HG03558 (cell line): ENCODE measurements at regions not wholly inside any gene's neighbourhood (a gene's known extent, or its start where the extent isn't known, plus 50 kb on each side); places are given as distances from the start of the nearest gene placed in this dataset.
"Not testable (repeated sequence)": the region's sequence is repeated elsewhere in the genome, so short reads cannot be mapped to it uniquely, and the experiment has no call there.

Experiments
- ATAC-seq: cut with Tn5 transposase; IDR thresholded peaks from one replicate; pipeline ENCODE4 v1.9.1; 2021; ENCODE audit warnings: moderate number of reproducible peaks; ENCODE audit not compliant: unreplicated experiment; ENCODE audit errors: extremely low read depth

DNA sequence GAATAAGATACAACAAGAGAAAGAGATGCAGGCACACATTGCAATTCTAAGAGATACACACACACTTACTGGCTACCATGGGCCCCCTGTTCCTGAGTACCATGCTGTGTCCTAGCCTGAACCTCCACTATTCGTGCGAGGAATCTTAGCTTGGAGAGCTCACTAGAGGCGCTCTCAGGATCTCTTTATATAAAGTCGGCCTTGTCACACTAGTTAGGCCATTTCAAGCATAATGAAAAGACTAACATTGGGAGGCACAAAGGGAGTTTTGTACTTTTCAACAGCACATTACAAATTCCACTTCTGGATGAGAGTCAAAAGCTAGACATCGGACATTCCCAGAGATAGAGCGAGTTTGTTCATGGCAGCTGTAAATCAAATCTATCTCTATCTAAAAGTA lies 365.2 kb downstream of the DSEL start:
- ATAC-seq: no peak

DNA sequence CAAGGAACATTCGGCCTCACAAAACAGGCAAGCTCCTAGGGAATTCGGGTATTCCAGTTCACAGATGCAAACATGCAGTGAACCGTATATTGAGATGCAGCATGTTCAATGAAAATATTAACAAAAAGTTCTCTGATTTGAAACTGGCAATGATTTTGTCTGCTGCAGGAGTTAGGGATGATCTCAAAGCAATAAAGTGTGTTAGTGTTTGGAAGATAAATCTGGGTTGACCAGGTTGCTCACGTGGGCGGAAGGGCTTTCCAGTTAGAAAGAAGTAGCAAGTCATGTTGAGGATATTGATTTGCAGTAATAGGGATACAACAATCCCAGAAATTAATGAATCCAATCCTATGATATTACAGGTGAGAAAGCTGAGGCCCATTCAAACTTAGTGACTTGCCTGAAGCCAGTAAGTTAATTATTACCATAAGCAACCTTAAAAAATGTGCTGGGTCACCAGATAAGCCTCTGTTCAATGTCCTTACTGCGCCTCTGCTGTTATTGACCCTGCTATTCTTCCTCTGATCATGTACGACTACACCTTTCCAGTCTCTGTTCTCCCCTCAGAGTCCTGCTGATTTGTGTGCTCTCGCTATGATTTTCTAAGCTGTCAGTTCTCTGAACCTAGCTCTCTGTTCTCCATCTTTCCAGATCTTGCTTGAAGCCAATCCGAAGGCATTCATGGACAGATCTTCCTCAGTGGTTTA lies 370.8 kb downstream of the DSEL start:
- ATAC-seq: no peak

DNA sequence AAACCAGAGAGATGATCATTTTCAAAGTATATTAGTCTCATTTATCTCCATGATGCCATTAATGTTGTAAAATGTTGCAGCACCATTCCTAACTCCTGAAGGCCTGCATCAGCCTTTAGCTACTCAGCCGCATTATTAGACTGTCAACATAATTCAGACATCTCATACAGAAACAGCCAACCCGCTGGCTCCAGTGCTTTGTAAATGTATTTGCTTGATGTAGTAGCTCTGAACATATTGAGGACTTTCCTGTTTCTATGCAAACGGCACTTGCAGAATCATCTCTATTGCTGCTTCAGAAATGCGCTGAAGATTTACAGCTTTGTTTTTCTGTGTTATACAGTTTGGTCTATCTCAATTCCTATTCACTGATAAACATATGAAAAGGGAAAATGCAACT lies 372.2 kb downstream of the DSEL start:
- ATAC-seq: no peak

DNA sequence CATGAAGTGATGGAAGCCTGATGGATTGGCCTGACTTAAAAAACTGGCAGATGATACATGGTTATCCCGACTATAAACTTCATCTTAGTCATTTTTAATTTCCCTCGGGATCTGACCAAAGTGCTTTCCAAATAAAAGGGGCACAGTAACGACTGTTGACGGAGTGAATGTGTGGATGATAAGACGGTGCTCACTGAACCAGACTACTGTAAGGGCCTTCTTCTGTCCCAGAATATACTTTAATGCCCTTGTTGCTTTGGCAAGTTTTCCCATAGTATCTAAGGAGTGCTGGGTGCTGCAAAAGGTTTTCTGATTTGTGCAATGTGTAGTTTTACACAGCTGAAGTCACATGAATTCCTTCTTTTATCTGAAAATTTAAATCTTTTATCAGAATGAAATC lies 373.5 kb downstream of the DSEL start:
- ATAC-seq: no peak

DNA sequence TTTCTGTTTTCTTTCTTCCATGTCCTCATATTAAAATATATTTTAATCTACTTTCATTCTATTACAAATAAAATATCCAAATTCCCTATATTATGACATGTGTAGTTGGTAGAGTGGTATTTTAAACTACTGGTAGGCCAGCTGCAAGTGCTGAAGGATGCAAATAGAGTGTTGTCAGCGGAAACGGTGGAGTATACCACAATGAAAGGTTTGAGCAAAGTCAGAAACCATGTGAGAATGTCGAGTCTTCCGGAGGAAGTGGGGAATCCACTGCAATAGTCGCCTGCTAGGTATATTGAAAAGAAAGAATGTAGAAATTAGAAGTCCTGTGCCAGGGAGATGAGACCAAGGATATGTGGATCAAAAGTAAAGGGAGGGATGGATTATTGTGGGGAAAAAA lies 373.9 kb downstream of the DSEL start:
- ATAC-seq: no peak

DNA sequence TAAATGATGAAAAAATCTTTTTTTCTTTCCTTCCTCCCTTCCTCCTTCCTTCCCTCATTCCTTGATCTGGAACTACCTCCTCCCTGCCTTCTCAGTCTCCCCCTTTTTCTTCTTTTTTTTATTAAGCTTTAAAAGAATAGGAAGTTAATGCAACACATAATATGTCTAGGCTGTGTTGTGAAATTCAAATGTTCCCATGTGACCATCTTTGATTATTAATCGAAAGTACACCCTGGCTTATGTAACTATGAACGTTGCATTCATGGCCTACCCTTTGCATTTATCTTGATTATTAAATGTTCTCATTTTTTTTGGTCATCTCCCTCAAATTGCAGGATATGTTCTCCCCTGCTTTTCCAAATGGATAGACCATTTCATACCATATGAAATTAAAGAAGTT lies 376.0 kb downstream of the DSEL start:
- ATAC-seq: no peak

DNA sequence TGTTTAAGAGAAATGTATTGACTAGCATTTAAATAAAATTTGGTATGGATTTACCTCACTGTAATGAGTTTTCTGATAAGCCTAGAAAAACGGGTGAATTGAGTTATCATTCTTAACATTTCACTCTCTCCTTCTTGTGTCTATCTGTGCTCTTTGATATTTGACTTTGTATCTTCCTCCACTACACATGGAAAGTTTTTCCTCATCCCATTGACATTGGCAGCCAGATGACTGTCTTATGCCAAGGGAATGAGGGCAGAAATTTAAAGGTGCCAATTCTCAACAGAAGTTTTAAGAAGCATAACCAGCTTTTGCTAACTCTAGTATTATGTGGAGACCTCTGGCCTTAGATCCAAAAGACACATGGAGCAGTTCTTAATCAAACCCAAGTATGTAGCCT lies 376.6 kb downstream of the DSEL start:
- no peak for ATAC-seq

DNA sequence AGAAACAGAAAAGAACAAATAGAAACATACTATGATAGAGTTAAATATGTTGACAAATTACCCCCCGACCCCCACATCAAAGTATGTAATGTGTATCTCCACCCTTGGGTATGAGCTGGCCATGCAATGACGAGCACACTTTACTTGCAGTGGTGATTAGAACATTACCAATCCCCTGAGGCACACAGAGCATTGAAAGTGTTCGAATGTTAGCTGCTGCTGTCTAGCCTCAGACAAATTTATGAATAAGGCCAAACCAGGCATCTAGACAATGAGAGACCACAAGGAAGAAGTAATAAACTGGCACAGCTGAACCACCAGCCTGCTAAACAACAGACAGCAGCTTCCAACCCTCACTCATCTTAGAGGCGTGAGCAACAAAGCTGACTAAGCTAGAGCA lies 380.5 kb downstream of the DSEL start:
- ATAC-seq: no peak

DNA sequence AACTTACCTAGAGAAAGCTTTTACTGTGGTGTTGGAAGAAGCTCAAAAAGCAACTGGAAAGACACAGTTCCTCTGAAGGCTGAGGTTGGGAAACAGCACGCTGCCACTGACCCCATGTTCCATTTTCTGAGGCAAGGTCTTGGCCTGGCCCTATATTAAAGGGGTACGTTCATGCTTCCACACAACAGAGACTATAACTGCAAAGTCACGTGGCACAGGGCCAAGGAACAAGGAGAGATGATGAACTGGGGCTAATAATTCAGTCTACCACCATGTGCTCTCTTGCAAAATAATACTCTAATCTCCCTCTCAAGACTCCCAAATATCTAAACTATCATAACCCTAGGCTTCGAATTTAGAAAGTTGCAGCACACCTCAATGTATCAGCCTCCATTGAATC lies 381.6 kb downstream of the DSEL start:
- no peak for ATAC-seq

DNA sequence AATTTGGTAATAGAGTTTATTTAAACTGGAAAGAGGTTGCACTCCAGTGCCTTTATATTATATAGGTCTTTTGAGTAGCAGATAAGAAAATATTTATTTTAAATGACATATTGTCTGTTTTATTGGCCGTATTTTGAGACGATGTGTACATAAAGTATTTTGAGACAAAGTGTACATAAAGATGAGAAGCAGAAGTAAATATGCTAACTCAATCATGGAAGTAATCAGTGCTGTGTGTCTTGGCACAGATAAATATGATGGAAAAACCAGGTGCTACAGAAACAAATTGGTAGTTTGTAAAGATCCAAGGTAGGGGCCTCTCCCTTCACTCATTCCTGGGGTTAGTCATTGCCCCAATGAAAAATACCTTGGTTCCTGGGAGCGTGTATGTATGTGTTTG lies 382.9 kb downstream of the DSEL start:
- ATAC-seq: no peak

DNA sequence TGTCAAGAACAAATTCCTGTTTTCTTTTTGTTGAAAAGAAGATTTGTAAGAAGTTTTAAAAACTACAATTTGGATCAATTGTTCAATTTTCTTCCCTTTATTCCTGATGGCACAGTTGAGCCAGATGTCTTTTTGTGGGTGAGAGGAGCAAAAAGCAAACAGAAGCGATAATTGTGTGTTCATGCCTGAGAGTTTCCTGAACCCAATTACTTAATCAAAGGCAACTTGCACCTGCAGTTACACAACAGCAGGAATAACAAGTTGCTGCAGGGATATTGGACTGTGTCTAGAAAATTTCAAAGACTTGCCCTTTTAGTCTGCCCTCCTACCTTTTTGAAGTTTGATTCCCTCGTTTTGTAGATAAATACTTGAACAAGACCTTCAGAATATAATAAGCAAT lies 383.6 kb downstream of the DSEL start:
- no peak for ATAC-seq

DNA sequence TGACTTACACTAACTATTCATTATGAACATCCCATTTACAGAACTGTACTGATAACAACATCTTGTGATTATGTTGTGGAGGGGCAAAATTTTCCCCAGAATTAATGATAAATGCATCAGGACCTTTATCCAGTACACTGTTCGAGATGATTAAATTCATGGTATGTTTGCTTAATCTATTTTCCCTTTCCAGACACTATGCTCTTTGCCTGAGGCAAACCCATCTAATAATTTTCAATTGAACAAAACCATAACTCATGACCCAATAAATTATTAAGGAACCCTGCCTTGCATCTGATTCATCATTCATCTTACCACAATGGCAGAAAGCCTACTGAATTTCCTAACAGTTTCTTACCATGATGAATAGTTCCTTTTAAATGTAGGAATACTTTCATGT lies 385.0 kb downstream of the DSEL start:
- ATAC-seq: no peak

DNA sequence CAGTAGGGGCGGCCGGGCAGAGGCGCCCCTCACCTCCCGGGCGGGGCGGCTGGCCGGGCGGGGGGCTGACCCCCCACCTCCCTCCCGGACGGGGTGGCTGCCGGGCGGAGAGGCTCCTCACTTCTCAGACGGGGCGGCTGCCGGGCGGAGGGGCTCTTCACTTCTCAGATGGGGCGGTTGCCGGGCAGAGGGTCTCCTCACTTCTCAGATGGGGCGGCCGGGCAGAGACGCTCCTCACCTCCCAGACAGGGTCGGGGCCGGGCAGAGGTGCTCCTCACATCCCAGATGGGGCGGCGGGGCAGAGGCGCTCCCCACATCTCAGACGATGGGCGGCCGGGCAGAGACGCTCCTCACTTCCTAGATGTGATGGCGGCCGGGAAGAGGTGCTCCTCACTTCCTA lies 389.8 kb downstream of the DSEL start:
- not testable (repeated sequence) for ATAC-seq

DNA sequence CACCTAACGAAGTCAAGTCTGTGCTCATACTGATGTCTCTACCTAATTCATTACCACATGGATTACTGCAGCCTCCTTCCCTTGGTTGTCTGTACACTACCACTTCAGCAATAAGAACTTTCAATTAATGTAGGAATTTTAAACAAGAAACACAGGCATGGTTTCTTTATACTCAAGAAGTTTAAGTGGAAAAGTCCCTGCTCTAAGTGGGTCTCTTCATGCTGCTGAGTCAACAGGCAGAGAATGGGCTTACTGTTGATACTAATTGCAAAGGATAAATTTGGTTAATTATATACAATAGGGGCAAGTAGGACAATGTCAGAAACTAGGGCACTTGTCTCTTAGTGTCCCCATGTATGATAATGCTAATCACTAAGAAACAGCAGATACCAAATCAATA lies 392.6 kb downstream of the DSEL start:
- ATAC-seq: no peak

DNA sequence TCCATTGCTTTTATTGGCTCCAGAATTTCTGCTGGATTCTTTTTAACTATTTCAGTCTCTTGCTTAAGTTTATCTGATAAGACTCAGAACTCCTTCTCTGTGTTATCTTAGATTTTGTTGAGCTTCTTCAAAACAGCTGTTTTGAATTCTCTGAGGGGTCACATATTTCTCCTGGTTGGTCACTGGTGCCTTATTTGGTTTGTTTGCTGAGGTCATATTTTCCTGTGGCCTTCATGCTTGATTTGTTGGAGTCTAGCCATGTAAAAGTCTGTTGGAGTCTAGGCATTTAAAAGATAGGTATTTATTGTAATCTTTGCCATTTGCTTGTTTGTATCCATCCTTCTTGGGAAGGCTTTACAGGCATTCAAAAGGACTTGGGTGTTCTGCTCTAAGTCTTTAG lies 398.7 kb downstream of the DSEL start:
- ATAC-seq: no peak

DNA sequence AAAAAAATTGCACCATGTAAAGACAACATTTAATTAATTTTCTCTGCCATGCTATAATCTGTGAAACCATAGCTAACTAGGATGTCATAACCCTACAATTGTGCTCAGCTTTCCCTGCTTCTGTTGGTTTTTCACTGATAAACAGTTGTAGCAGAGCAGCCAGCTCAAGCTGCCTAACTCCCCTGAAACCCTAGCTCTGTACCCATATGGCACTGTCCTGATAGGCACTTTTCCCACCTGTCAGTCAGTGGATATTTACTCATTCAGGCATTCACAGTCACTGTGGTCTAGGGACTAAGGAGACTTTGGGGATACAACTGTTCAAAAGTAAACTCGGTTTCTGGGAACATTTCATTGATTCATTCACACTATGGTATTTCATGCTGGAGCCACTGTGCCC lies 407.0 kb downstream of the DSEL start:
- ATAC-seq: no peak

DNA sequence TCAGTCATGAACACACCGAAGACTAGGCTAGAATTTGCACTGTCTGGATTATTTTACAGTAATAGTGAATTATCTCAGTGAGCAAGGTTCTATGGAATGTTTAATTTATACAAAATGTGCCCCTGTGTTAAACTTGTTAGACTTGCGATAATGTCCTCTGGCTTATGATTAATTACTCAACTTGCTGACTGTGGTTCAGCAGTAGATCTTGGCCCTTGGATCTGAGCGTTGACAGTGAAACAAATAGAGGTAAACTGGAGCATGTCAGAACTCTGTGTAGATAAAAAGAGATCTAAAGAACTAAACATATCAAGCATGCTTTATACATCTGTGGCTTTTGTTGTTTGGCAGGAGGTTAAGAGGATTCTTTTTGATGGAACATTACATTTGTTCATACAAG lies 407.6 kb downstream of the DSEL start:
- no peak for ATAC-seq

DNA sequence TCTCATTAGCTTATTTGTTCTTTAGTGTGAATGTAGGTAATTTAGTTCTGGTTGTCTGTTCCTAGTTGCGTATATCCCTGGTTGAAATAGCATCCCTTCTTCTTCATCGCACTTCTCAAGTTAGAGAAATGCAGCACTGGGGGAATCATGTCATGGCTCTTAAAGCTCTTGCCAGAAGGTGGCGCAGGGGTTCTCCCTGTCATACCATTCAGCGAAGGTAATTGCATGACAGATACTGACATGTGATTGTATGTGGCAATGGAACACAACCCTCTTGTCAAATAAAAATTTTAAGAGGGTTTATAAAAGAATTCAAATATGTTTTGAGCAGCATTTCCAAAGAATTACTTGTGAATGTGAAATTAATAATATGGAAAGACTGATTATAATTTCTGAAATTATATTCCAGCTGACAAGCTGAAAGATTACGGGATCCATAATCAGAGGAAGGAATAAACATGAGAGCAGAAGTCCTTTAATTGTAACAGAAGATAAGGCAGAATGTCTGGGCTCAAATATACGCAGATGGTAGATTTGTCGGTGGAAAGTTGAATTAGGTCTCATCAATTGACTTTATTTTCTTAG lies 411.7 kb downstream of the DSEL start:
- ATAC-seq: peak; percentile 59

DNA sequence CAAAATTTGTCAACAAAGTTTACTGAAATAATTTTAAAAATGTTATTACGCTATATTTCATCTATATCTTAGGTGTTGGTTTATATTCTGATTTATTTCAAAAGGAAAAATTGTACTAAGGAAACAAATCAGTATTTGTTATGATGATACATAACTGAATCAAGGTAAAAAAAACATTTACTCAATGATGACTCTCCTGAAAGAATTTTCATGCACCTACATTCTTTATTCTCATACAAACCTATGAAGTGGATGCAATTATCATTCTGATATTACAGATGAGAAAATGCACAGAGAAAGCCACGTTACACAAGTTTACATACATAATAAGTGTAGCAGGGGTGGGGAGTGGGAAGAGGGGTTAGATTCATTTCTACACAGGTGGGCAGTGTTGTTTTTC lies 422.4 kb downstream of the DSEL start:
- ATAC-seq: no peak

DNA sequence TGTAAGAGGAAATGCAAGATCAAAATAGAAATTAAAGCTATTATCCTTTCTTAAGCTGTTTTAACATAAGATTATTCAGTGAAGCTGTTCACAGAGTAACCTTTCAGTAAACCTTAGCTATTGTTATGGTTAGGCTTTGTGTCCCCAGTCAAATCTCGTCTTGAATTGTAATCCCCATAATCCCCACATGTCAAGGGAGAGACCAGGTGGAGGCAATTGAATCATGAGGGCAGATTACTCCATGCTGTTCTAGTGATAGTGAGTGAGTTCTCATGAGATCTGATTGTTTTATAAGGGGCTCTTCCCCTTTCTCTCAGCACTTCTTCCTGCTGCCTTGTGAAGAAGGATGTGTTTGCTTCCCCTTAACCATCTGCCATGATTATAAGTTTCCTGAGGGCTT lies 424.4 kb downstream of the DSEL start:
- no peak for ATAC-seq

DNA sequence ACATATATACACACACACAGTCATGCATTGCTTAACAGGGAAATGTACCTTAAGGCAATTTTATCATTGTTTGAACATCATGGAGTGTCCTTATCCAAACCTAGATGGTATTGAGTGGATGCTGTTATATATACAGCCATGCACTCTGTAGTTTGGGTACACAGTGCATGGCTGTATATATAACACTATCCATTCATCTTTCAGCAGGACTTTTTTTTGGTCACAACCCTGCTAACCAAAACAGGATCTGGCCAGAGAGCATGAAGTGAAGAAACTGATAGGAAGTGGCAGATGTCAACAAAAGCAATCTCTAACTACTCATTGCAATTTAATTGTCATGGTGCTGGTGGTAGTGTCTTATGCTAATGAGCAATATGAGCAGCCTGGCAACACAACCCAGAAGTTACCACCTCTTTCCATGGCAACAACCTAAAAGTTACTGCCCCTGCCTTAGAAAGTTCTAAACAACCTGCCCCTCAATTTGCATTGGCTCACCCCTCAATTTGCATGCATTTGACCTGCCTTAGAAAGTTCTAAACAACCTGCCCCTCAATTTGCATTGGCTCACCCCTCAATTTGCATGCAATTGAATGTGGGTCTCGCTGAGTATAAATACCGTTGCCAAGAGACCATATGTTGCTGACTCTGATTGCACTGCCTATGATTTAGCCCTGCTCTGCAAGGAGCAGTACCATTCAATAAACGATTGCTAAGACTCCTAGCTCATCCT lies 434.9 kb downstream of the DSEL start:
- ATAC-seq: no peak

DNA sequence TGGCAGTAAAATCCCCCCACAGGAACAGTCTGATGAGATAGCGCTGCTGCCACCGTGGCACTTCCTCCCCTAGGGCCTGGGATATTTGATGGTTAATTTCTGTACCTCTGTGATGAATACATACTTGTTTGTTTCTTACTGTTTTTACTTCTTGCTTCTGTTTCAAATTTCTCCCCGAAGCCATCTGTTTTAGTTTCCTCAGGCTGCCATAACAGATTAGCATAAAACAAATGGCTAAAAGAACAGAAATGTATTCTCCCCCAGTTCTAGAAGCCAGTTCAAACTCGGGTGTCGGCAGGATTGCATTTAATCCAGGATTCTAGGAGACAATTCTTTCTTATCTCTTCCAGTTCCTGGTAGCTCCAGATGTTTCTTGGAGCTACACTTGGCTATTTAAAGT lies 435.9 kb downstream of the DSEL start:
- no peak for ATAC-seq
